GM21526 (cell line): ENCODE measurements at regions not wholly inside any gene's neighbourhood (a gene's known extent, or its start where the extent isn't known, plus 50 kb on each side); places are given as distances from the start of the nearest gene placed in this dataset.
"Not testable (repeated sequence)": the region's sequence is repeated elsewhere in the genome, so short reads cannot be mapped to it uniquely, and the experiment has no call there.

ENCODE experiments used
- ATAC-seq: cut with Tn5 transposase; IDR thresholded peaks from one replicate; pipeline ENCODE4 v1.9.1; 2021; ENCODE audit warnings: moderate library complexity; ENCODE audit not compliant: unreplicated experiment, low FRiP score

DNA sequence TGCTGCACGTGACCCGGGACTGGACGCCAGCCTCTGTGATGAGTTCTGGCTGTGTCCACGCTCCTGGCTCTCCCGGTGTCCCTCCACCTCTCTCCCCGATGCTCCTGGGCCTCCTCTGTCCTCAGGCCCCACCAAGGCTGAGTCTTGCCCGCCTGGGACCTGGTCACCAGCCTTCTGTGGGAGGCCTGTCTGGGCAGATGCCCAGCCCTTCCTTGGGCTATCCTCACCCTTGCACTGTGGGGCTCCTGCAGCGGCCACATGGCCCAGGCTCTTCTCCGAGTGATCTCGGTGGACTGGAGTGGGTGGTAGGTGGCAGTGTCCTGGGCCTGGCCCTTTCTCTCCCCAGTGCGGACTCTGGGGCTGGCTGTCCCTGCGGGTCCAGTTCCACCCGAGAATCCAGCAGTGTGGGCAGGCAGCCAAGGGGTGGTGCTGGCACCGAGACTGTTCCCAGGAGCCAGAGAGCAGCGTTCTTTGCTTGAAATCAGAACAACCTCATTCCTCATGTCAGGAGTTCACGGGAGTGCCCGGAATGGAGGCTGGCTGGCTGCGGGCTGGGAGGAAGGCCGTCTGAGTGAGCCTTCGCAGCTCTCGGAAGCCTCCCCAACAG is 94.6 kb downstream of the TMEM121 start:
- not testable (repeated sequence) for ATAC-seq

DNA sequence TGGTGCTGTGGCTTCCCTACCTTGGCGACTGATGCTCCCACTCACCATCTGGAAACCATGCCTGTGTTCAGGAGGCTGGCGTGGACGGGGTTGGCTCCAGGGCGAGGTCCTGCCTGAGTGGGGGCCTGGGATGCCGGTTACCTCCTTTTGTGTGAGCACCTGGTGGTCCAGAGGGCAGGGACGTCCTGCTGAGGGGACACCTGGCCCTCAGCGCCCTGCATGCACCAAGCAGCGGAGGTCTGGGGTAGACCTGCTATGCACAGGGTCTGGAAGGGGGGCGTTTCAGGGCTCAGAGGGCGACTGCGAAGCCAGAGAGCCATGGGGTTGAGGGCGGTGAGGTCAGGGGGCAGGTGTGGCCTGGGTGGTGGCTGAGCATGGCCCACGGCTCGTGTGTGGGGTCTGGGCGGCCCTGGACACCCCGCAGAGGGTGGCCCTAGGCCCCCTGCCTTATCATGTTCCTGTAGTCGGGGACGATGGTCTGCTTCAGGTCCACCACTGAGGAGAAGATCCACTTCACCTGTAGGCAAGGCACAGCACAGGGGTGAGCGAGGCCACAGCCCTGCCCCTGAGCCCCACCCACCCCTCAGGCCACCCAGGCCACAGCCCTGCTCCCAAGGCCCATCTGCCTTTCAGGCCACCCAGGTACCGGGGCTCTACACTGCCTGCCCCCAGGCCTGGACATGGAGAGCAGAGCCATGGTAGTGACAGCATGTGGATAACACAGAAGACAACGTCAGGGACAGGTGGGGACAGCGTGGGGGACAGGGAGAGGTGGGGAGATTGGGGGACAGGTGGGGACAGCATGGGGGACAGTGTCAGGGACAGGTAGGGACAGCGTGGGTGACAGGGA is 95.3 kb downstream of the TMEM121 start:
- ATAC-seq: not testable (repeated sequence)

DNA sequence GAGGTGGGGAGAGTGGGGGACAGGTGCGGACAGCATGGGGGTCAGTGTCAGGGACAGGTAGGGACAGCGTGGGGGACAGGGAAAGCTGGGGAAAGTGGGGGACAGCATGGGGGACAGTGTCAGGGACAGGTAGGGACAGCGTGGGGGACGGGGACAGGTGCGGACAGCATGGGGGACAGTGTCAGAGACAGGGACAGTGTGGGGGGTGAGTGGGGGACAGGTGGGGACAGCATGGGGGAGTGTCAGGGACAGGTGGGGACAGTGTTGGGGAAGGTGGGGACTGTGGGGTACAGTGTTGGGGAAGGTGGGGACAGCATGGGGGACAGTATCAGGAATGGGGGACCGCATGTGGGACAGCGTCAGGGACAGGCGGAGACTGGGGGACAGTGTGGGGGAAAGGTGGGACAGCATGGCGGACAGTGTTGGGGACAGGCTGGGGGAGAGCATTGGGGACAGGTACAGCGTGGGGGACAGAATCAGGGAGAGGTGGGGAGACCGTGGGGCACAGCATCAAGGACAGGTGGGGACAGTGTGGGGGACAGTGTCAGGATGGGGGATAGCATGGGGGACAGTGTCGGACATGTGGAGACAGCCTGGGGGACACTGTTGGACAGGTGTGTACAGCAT is 96.1 kb downstream of the TMEM121 start:
- ATAC-seq: no peak

DNA sequence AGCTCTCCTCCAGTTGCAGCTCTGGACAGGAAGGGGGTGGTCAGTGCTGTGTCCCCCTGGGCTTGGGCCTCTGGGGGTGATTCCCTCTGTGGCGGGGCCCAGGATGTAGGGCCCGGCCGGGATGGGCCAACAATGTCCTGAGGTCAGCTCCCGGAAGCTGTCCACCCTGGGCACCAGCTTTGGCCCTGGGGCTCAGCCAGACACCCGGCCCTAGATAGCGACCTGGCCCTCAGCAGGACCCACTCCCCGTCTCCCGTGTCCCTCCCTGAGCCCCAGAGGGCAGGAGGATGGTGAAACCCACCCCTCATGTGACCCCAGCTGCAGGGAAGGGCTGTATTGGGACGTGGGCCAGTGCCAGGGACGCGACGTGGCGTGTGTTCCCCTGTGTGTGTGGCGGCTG is 96.8 kb downstream of the TMEM121 start:
- not testable (repeated sequence) for ATAC-seq

DNA sequence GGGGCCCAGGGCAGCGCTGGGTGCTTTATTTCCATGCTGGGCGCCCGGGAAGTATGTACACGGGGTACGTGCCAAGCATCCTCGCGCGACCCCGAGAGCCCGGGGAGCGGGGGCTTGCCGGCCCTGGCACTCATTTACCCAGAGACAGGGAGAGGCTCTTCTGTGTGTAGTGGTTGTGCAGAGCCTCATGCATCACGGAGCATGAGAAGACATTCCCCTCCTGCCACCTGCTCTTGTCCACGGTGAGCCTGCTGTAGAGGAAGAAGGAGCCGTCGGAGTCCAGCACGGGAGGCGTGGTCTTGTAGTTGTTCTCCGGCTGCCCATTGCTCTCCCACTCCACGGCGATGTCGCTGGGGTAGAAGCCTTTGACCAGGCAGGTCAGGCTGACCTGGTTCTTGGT is 98.0 kb downstream of the TMEM121 start:
- ATAC-seq: not testable (repeated sequence)

DNA sequence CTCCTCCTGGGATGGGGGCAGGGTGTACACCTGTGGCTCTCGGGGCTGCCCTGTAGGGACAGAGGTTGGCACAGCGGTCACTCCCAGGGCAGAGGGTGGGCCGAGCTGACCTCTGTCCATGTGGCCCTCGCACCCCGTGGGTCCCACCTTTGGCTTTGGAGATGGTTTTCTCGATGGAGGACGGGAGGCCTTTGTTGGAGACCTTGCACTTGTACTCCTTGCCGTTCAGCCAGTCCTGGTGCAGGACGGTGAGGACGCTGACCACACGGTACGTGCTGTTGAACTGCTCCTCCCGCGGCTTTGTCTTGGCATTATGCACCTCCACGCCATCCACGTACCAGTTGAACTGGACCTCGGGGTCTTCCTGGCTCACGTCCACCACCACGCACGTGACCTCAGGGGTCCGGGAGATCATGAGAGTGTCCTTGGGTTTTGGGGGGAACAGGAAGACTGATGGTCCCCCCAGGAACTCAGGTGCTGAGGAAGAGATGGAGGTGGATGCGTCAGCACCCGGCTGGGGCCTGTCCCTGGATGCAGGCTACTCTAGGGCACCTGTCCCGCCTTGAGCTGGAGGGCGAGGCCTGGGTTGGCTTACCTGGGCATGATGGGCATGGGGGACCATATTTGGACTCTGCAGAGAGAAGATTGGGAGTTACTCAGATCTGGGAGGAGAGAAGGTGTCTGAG is 98.5 kb downstream of the TMEM121 start:
- not testable (repeated sequence) for ATAC-seq

DNA sequence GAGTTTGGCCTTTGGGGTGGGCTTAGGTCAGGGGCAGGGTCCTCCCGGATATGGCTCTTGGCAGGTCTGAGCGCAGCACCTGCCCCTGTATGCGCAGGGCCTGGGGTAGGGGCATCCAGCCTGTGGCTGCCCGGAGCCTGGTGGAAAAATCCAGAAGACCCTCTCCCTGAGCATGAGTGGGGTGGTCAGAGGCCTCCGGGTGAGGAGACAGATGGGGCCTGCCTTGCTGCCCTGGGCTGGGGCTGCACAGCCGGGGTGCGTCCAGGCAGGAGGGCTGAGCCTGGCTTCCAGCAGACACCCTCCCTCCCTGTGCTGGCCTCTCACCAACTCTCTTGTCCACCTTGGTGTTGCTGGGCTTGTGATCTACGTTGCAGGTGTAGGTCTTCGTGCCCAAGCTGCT is 99.1 kb downstream of the TMEM121 start:
- not testable (repeated sequence) for ATAC-seq

DNA sequence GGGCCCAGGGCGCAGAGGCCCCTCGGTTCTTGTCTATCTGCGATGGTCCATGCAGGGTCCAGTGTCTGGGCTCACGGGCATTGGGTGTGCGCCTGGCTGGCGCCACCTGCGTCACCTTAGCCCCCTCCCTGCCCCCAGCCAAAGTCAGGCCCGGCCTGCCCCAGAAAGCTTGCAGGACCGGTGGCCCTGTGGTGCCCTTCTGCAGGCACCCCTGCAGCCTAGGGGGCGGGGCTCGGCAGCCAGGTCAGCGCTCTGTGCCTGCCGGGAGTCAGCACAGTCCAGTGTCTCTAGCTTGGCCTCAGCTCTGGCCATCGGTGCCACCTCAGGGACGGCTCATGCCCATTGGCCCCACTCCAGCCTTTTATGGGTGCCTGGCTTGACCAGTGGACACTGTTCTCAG is 99.7 kb downstream of the TMEM121 start:
- not testable (repeated sequence) for ATAC-seq

DNA sequence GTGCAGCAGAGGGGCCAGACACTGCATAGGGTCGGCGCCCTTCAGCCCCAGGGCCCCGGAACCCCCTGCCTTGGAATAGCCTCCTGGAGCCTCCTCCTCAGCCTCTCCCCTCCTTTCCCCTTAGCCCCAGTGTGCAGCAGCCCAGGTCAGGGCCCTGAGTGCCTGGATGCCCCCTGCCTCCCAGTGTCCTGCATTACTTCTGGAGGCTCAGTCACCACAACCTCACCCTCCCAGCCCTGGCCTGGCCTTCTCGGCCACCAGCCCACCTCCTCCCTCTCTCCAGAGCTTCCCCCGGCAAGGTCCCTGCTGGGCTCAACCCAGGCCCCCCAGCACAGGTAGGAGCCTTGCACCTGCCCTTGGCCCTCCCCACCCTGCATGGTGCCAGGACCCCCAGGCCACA is 100.3 kb downstream of the TMEM121 start:
- not testable (repeated sequence) for ATAC-seq

DNA sequence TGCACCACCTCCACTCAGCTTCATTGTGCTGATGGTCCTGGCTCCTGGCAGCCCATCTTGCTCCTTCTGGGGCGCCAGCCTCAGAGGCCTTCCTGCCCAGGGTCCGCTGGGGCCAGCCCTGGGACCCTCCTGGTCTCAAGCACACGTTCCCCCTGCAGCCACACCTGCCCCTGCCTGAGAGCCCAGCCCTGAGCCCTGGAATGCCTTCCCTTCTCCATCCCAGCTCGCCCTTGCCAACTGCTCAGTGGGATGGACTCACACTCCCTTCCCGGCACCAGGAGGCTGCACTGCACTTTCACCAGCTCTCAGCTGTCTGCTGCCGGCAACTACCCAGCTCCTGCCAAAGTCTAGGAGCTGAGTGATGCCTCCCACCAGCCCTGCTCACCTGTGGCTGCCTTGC is 100.9 kb downstream of the TMEM121 start:
- ATAC-seq: not testable (repeated sequence)

DNA sequence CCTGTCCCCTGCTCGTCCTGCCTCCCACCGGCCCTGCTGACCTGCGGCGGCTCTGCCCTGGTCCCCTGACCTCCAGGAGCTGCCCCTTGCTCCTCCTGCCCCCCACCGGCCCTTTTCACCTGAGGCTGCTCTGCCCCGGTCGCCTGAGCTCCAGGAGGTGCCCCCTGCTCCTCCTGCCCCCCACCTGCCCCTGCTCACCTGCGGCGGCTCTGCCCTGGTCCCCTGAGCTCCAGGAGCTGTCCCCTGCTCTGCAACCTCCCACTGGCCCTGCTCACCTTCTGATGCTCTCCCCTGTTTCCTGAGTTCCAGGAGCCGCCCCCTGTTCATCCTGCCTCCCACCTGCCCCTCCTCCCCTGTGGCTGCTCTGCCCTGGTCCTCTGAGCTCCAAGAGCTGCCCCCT is 101.3 kb downstream of the TMEM121 start:
- no peak for ATAC-seq

DNA sequence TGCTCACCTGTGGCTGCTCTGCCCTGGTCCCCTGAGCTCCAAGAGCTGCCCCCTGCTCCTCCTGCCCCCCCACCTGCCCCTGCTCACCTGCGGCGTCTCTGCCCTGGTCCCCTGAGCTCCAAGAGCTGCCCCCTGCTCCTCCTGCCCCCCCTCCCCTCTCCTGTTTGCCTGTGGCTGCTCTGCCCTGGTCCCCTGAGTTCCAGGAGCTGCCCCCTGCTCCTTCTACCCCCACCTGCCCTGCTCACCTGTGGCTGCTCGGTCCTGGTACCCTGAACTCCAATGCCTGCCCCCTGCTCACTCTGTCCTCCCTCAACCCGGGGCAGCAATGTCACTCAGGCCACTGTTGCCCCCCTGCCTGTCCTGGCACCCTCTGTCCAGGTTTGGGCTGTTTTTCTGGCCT is 101.7 kb downstream of the TMEM121 start:
- not testable (repeated sequence) for ATAC-seq

DNA sequence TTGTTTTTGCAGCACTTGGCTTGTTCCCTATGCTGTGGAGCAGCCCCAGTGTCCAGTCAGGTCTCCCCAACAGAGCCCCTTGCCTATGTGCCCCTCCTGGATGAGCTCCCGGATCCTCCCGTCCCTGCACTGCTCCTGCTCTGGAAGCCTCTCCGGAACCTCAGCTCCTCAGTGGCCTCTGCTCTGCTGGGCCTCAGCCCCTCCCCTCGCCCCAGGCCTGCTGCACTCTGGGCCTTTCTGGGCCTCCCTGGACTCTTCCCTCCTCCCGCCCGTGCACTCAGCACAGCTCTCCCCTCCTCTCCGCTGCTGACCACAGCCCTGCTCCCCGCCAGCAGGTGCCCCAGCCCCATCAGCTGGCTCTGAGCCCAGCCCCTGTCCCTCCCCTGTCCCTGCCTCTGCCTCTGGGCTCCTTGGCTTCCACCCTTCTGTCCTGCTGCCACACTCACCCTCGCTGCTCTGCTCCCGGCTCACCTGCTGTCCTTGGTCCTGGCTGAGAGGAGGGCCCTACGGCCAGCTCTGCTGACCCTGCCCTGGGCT is 102.2 kb downstream of the TMEM121 start:
- not testable (repeated sequence) for ATAC-seq

DNA sequence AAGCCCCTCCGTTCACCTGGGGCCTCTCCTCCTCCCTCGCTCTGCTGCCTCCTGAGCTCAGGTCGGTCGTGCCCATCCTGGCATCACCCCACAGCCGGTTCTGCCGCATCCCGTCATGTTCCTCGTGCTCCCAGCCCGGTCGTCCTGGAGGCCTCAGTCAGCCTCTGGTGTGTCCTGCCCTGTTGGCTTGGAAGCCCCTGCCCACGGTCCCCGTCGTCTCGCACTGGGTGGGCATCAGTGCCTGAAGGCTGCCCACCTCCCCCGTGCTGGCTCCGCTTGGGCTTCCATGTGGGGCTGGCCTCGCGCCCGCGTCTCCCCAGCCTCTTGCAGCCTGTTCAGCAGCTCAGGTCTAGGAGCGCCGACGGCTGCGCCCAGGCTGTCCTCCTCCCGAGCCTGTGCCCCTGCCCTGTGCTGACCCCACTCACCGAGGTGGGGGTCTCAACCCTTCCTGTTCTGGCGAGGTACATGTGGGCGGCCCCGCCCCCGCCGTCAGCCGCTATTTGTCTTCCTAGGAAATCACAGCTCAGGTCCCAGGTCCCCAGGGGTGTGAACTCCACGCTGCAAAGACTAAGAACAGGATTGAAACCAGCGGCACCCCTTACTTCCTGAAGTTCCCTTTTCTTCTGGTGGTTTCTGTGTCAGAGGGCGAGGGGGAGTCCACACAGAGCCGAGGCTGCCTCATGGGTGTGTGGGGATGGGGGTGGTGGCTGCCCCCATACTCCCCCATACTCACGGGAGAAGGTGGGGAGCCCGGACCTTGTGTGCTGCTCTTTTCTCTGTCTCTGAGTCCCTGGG is 102.9 kb downstream of the TMEM121 start:
- not testable (repeated sequence) for ATAC-seq

DNA sequence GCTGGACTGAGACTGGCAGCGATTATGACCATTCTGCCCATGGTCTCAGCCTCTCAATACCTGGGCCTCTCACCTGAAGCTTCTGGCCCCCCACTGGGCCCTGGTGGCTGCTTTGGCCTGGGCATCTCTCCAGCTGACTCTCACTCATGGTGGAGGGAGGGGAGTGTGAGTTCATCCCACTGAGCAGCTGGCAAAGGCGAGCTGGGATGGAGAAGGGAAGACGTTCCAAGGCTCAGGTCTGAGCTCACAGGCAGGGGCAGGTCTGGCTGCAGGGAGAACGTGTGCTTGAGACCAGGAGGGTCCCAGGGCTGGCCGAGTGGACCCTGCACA is 103.5 kb downstream of the TMEM121 start:
- ATAC-seq: no peak

DNA sequence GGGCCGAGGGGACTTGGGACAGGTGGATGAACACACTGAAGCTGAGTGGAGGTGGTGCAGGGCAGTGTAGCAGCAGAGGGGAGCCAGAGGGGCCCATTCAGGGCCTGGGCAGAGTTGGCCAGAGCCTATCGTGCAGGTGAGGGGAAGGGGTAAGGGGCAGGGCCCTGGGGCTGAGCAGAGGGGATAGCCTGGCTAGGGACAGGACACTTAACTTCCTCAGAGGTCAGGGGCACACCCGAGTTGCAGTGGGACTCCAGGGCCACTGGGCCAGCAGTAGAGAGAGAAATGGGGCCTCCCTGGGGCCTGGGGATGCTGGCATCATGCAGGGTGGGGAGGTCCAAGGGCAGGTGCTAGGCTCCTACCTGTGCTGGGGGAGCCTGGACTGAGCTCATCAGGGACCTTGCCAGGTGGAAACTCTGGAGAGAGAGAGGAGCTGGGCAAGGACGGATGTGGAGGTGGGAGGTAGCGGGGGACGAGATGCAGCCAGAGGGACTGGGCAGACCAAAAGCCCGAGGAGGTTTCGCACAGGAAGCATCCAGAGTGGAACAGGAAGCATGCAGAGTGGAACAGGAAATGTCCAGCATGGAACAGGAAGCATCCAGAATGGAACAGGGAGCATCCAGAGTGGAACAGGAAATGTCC is 104.0 kb downstream of the TMEM121 start:
- ATAC-seq: not testable (repeated sequence)

DNA sequence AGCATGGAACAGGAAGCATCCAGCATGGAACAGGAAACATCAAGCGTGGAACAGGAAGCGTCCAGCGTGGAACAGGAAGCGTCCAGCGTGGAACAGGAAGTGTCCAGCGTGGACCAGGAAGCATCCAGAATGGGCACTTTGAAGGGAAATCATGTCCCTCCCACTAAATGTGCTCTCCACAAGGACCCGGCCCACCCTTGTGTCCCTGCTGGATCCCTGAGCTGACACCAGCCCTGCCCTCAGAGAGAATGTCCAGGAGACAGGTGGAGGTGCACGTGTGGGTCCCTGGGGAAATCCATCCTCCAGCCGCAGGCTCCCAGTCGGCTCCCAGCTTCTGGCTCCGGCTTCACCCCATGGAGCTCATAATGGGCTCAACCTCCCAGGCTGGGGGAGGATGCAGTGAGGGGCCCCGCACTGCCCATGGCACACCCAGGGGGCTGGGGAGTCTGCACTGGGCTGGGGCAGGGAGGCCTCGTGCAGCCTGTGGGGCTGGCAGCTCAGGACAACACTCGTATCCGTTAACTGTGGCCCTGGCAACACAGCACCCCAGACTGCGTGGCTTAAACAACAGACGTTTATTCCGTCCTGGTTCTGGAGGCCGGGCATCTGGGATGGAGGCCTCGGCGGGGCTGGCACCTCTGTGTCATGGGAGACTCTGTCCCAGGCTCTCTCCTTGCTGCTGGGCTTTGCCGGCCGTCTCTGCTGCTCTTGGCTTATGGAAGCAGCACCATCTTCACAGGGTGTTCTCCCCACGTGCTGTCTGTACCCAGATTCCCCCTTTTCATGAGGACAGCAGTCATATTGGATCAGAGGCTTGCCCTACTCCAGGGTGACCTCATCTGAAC is 104.8 kb downstream of the TMEM121 start:
- ATAC-seq: not testable (repeated sequence)

DNA sequence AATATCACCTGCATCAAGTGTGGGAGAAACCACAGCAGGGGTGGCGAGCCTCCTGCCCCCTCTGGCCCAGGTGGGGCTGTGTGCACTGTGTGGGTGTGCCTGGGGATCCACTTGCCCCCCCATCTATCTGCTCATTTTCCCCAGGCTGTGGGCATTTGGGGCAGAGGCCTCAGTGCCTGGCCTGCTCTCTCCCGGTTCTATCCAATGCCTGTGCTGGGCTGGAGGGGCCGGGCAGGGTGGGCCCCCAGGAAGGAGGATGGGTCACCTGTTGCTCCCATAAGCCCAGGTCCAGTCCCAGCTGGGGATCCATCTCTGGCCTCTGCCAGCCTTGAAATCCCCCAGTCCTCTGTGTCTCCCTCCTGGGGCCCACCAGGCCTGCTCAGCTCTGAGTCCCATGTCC is 105.6 kb downstream of the TMEM121 start:
- ATAC-seq: no peak

DNA sequence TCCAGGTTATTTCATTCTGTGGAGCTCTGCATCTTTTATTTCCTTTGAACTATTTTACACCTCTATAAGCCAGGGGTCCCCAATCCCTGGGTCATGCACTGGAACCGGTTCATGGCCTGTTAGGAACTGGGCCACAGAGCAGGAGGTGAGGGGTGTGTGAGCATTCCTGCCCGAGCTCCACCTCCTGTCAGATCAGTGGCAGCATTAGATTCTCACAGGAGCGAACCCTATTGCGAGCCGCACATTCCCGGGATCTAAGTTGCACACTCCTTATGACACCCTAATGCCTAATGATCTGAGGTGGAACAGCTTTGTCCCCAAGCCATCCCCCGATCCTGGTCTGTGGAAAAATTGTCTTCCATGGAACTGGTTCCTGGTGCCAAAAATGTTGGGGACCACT is 107.2 kb downstream of the TMEM121 start:
- not testable (repeated sequence) for ATAC-seq
